ENCODE measurements at regions not wholly inside any gene's neighbourhood (a gene's known extent, or its start where the extent isn't known, plus 50 kb on each side); places are given as distances from the start of the nearest gene placed in this dataset.
A peak's percentile ranks its signal among the peaks of the same experiment; 100 is the strongest.
"Not testable (repeated sequence)": the region's sequence is repeated elsewhere in the genome, so short reads cannot be mapped to it uniquely, and the experiment has no call there.

GRCh38 chr1:224028802-224029201 is 85.1 kb upstream of the FBXO28 start:
- DNase-seq: not testable (repeated sequence)

GRCh38 chr1:224023122-224023521 is 90.8 kb upstream of the FBXO28 start:
- DNase-seq: not testable (repeated sequence)

GRCh38 chr1:224022249-224022970 is 91.5 kb upstream of the FBXO28 start:
- DNase-seq: not testable (repeated sequence)

- DNase-seq: not testable (repeated sequence)
Observed at GRCh38 chr1:224019866-224020265, 94.0 kb upstream of the FBXO28 start.

GRCh38 chr1:224015782-224016181 is 98.1 kb upstream of the FBXO28 start:
- not testable (repeated sequence) for DNase-seq

GRCh38 chr1:224014330-224014649 is 99.6 kb upstream of the FBXO28 start:
- no peak for DNase-seq

- not testable (repeated sequence) for DNase-seq
Observed at GRCh38 chr1:224013626-224014329, 100.1 kb upstream of the FBXO28 start.

- DNase-seq: not testable (repeated sequence)
Observed at GRCh38 chr1:224012807-224013434, 101.0 kb upstream of the FBXO28 start.

- DNase-seq: not testable (repeated sequence)
Observed at GRCh38 chr1:224012162-224012561, 101.7 kb upstream of the FBXO28 start.

- DNase-seq: not testable (repeated sequence)
Observed at GRCh38 chr1:224011751-224012150, 102.2 kb upstream of the FBXO28 start.

- DNase-seq: not testable (repeated sequence)
Observed at GRCh38 chr1:224011153-224011552, 102.8 kb upstream of the FBXO28 start.

- DNase-seq: not testable (repeated sequence)
Observed at GRCh38 chr1:224005973-224006372, 107.9 kb upstream of the FBXO28 start.

- DNase-seq: peak; percentile 59 to 73
Observed at GRCh38 chr1:224004552-224005315, 109.2 kb upstream of the FBXO28 start.

- not testable (repeated sequence) for DNase-seq
Observed at GRCh38 chr1:224003896-224004295, 110.0 kb upstream of the FBXO28 start.

GRCh38 chr1:224001757-224002156 is 112.2 kb upstream of the FBXO28 start:
- DNase-seq: not testable (repeated sequence)

- DNase-seq: not testable (repeated sequence)
Observed at GRCh38 chr1:223999761-224000160, 114.2 kb upstream of the FBXO28 start.

- not testable (repeated sequence) for DNase-seq
Observed at GRCh38 chr1:223998676-223999455, 115.0 kb upstream of the FBXO28 start.

- not testable (repeated sequence) for DNase-seq
Observed at GRCh38 chr1:223996376-223996775, 117.5 kb upstream of the FBXO28 start.

- DNase-seq: peak; percentile 100
Observed at GRCh38 chr1:223992456-223993246, 121.3 kb upstream of the FBXO28 start.

- DNase-seq: not testable (repeated sequence)
Observed at GRCh38 chr1:223991297-223991857, 122.5 kb upstream of the FBXO28 start.

- DNase-seq: not testable (repeated sequence)
Observed at GRCh38 chr1:223961985-223962384, 116.2 kb upstream of the TP53BP2 start.
